ENCODE measurements at regions not wholly inside any gene's neighbourhood (a gene's known extent, or its start where the extent isn't known, plus 50 kb on each side); places are given as distances from the start of the nearest gene placed in this dataset.
A peak's percentile ranks its signal among the peaks of the same experiment; 100 is the strongest.

DNA sequence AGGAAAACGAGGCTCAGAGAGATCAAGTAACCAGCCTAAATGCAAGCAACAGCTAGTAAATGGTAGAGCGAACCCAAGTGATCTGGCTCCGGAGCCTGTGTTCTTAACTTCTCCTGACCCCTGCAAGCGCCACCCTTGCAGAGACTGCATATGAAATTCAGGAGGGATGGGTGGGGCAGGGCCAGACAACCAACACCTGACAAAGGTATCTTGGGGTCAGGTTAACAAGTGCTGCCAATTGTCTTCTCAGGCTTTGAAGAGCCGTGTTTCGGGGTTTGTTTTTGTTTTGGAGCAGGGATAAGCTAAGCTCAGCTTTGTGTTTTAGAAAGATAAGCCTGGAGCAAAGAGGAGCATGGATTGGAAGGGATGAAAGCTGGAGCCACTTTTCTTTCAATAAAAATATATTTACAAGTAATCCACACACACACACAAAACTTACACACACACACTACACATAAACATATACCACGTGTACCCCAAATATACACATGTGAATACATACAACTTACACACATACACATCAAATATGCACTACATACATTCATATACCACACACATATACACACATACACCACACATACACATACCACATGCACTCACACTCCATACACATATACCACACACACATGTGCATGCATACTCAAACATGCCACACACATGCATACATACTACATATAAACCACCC is 722.0 kb downstream of the DIAPH3 start:
- Histone ChIP-seq H3K27ac (no peak overlapping the region), H3K36me3 (no peaks in the 10 kb centered on the region), H3K4me3 (no peak overlapping the region), H3K4me1 (ENCODE audit: low read depth) (no peaks in the 10 kb centered on the region), H3K9me3 (ENCODE audit: low read depth) (no peaks in the 10 kb centered on the region), H3K27me3 (no peaks in the 10 kb centered on the region)
- TF ChIP-seq, protein P1, sequence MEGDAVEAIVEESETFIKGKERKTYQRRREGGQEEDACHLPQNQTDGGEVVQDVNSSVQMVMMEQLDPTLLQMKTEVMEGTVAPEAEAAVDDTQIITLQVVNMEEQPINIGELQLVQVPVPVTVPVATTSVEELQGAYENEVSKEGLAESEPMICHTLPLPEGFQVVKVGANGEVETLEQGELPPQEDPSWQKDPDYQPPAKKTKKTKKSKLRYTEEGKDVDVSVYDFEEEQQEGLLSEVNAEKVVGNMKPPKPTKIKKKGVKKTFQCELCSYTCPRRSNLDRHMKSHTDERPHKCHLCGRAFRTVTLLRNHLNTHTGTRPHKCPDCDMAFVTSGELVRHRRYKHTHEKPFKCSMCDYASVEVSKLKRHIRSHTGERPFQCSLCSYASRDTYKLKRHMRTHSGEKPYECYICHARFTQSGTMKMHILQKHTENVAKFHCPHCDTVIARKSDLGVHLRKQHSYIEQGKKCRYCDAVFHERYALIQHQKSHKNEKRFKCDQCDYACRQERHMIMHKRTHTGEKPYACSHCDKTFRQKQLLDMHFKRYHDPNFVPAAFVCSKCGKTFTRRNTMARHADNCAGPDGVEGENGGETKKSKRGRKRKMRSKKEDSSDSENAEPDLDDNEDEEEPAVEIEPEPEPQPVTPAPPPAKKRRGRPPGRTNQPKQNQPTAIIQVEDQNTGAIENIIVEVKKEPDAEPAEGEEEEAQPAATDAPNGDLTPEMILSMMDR (IDR thresholded peaks at IDR 0.05; ENCODE audit: low read depth, low read length), result no peak
- no peak for DNase-seq (ENCODE audit: low read depth in 1 of 2, low spot score in 1 of 2)

DNA sequence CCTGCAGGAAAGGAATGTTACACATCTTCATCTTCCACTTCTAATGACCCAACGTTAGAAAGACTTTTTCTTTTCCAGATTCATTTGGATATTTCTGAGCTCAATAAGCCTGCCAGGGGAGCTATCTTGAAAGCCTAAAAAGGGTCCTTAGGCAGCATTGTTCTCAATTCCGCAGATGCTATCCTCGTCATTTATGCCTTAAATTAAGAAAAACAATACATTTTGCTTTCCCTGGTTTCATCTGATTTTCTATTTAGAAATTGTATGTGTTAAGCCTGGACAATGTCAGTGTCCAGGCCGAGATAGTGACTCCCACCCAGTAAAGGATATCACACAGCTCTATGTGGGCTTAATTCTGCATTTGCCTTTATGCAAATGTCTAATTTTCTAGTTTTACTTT is 721.3 kb downstream of the DIAPH3 start:
- DNase-seq (ENCODE audit: low read depth in 1 of 2, low spot score in 1 of 2), result no peak
- no peaks in the 10 kb centered on the region for H3K27me3 ChIP-seq
- H3K36me3 ChIP-seq, result no peaks in the 10 kb centered on the region
- no peak overlapping the region for H3K27ac ChIP-seq
- H3K4me3 ChIP-seq, result no peak overlapping the region
- no peaks in the 10 kb centered on the region for H3K9me3 ChIP-seq (ENCODE audit: low read depth)
- TF ChIP-seq, protein P1 (IDR thresholded peaks at IDR 0.05; ENCODE audit: low read depth, low read length), result no peak
- H3K4me1 ChIP-seq (ENCODE audit: low read depth), result no peaks in the 10 kb centered on the region

DNA sequence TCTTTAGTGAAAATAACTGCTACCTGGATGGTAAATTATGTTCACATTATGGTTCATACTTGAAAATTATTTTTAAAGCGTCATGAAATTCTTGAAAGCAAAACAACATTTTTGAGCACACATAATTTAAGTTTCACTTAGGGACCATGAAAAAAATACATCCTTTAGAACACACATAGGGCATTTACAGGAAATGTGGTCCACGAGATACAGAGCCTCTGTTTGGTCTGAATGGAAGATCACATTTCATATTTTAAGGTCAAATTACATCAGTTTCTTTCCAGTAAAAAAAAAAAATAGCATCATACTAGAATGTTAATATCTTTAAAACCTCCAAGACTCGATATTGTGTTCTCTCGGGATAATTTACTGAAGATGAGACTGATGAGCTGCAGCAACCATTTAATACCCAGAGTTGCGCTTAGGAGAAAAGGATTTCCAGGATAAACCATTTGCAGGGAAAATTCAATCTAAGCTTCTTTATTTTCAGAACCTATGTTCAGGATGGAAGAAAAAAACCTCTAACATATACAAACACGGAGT is 720.7 kb downstream of the DIAPH3 start:
- no peaks in the 10 kb centered on the region for H3K36me3 ChIP-seq
- H3K9me3 ChIP-seq (ENCODE audit: low read depth), result no peaks in the 10 kb centered on the region
- H3K27ac ChIP-seq, result no peak overlapping the region
- DNase-seq (ENCODE audit: low read depth in 1 of 2, low spot score in 1 of 2), result peak in 1 of 2 donors; percentile 63
- no peaks in the 10 kb centered on the region for H3K27me3 ChIP-seq
- TF ChIP-seq, protein P1 (IDR thresholded peaks at IDR 0.05; ENCODE audit: low read depth, low read length), result no peak
- H3K4me1 ChIP-seq (ENCODE audit: low read depth), result no peaks in the 10 kb centered on the region
- H3K4me3 ChIP-seq, result no peak overlapping the region

DNA sequence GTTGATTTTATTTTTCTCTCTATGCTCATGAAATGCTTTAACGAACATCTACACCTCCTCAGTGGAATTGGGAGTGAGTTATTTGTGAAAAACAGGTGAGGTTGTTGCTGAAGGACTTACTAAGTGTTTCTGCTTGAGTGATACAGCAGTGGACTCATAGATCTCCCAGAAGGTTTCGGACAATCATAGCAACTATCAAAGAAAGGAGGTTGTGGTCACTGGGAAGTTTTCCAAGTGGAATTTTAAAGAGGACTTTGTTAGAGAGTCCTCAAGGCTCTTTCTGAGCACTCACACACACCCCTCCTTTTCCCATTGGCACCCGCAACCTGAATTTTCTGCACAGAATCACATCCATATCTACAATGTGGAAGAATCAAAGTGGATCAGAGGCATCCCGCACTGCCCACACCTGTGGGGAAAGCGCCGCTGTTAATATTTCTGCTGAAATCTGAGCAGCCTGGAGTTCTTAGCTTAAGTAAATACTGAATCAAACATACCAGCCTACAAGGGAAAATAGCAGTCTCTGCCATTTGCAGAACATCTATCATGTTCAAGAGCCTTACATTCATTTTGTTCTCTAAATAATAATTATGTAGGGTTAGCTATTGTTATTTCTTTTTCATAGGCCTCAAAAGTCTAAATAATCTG is 719.4 kb downstream of the DIAPH3 start:
- TF ChIP-seq, protein P1 (IDR thresholded peaks at IDR 0.05; ENCODE audit: low read depth, low read length), result no peak
- Histone ChIP-seq H3K4me3 (no peak overlapping the region), H3K4me1 (ENCODE audit: low read depth) (no peaks in the 10 kb centered on the region), H3K27ac (no peak overlapping the region), H3K36me3 (no peaks in the 10 kb centered on the region), H3K27me3 (no peaks in the 10 kb centered on the region), H3K9me3 (ENCODE audit: low read depth) (no peaks in the 10 kb centered on the region)
- DNase-seq (ENCODE audit: low read depth in 1 of 2, low spot score in 1 of 2), result no peak

DNA sequence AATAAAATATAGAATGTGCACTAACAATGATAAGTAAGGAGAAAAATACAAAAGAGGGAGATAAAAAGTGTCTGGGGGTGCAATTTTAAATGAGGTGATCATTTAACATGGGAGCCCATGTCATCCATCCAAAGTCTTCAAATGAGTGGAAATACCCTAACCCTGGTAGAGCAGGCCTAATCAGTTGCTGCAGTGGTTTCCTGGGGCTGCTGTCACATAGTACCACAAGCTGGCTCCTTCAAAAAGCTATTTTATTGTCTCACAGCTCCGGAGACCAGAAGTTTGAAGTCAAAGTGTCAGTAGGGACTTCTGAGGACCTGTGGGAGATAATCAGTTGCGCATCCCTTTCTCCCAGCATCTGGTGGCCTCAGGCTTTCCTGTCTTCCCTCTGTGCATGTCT is 717.9 kb downstream of the DIAPH3 start:
- no peak for DNase-seq (ENCODE audit: low read depth in 1 of 2, low spot score in 1 of 2)
- H3K36me3 ChIP-seq, result no peaks in the 10 kb centered on the region
- TF ChIP-seq, protein P1 (IDR thresholded peaks at IDR 0.05; ENCODE audit: low read depth, low read length), result no peak
- H3K9me3 ChIP-seq (ENCODE audit: low read depth), result no peaks in the 10 kb centered on the region
- H3K4me3 ChIP-seq, result no peak overlapping the region
- H3K4me1 ChIP-seq (ENCODE audit: low read depth), result no peaks in the 10 kb centered on the region
- no peaks in the 10 kb centered on the region for H3K27me3 ChIP-seq
- no peak overlapping the region for H3K27ac ChIP-seq
